ENCODE measurements at regions not wholly inside any gene's neighbourhood (a gene's known extent, or its start where the extent isn't known, plus 50 kb on each side); places are given as distances from the start of the nearest gene placed in this dataset.
A peak's percentile ranks its signal among the peaks of the same experiment; 100 is the strongest.

DNA sequence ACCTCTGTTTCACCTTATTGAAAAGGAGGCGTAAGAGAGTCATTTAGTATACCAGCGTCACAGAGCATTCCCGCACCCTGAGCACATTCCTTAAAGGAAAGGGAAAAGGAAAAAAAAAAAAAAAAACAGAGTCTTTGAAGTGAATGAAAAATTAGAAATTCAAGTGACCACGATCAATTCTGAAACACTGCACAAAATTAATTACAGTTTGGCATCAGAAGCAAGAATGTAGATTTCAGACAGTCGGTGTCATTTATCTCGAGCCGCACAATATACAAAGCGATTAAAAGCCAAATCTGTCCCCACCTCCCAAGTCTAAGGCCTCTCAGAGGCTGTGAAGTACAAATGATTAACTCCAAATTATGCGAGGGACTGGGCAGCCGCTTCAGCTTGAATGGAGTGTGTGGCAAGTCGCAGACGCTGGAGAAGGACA, 173.7 kb upstream of the ZNF507 start:
- Mint-ChIP-seq H3K27ac (ENCODE audit: unreplicated experiment) (no peak overlapping the region), H3K4me1 (ENCODE audit: unreplicated experiment) (peaks cover 23% of the 10 kb centered on the region), H3K9me3 (ENCODE audit: unreplicated experiment) (no peaks in the 10 kb centered on the region), H3K4me3 (ENCODE audit: unreplicated experiment) (no peak overlapping the region), H3K36me3 (ENCODE audit: low read depth, unreplicated experiment) (no peaks in the 10 kb centered on the region), H3K27me3 (ENCODE audit: unreplicated experiment) (no peaks in the 10 kb centered on the region)
- no peak for TF ChIP-seq CTCF (IDR thresholded peaks at IDR 0.05; ENCODE audit: unreplicated experiment)
- DNase-seq (ENCODE audit: low spot score), result no peak

- H3K27ac Mint-ChIP-seq (ENCODE audit: unreplicated experiment), result peak overlapping the region; percentile 32
- H3K4me1 Mint-ChIP-seq (ENCODE audit: unreplicated experiment), result peaks cover 23% of the 10 kb centered on the region
- peaks cover 3% of the 10 kb centered on the region for H3K27me3 Mint-ChIP-seq (ENCODE audit: unreplicated experiment)
- no peak for TF ChIP-seq CTCF (IDR thresholded peaks at IDR 0.05; ENCODE audit: unreplicated experiment)
- no peak for DNase-seq (ENCODE audit: low spot score)
- H3K9me3 Mint-ChIP-seq (ENCODE audit: unreplicated experiment), result no peaks in the 10 kb centered on the region
- H3K36me3 Mint-ChIP-seq (ENCODE audit: low read depth, unreplicated experiment), result no peaks in the 10 kb centered on the region
- no peak overlapping the region for H3K4me3 Mint-ChIP-seq (ENCODE audit: unreplicated experiment)
Measured at GRCh38 chr19:32172566-32173160, 172.7 kb upstream of the ZNF507 start.

- no peaks in the 10 kb centered on the region for H3K36me3 Mint-ChIP-seq (ENCODE audit: low read depth, unreplicated experiment)
- no peak overlapping the region for H3K4me3 Mint-ChIP-seq (ENCODE audit: unreplicated experiment)
- TF ChIP-seq CTCF (IDR thresholded peaks at IDR 0.05; ENCODE audit: unreplicated experiment), result no peak
- peaks cover 3% of the 10 kb centered on the region for H3K27me3 Mint-ChIP-seq (ENCODE audit: unreplicated experiment)
- no peaks in the 10 kb centered on the region for H3K9me3 Mint-ChIP-seq (ENCODE audit: unreplicated experiment)
- H3K4me1 Mint-ChIP-seq (ENCODE audit: unreplicated experiment), result peaks cover 19% of the 10 kb centered on the region
- no peak overlapping the region for H3K27ac Mint-ChIP-seq (ENCODE audit: unreplicated experiment)
- no peak for DNase-seq (ENCODE audit: low spot score)
Measured at GRCh38 chr19:32173836-32174235, 171.6 kb upstream of the ZNF507 start.

- H3K36me3 Mint-ChIP-seq (ENCODE audit: low read depth, unreplicated experiment), result no peaks in the 10 kb centered on the region
- peaks cover 3% of the 10 kb centered on the region for H3K27me3 Mint-ChIP-seq (ENCODE audit: unreplicated experiment)
- H3K4me1 Mint-ChIP-seq (ENCODE audit: unreplicated experiment), result peaks cover 19% of the 10 kb centered on the region
- no peaks in the 10 kb centered on the region for H3K9me3 Mint-ChIP-seq (ENCODE audit: unreplicated experiment)
- DNase-seq (ENCODE audit: low spot score), result no peak
- TF ChIP-seq CTCF (IDR thresholded peaks at IDR 0.05; ENCODE audit: unreplicated experiment), result no peak
- H3K27ac Mint-ChIP-seq (ENCODE audit: unreplicated experiment), result no peak overlapping the region
- H3K4me3 Mint-ChIP-seq (ENCODE audit: unreplicated experiment), result no peak overlapping the region
Measured at GRCh38 chr19:32174386-32175113, 170.9 kb upstream of the ZNF507 start.

DNA sequence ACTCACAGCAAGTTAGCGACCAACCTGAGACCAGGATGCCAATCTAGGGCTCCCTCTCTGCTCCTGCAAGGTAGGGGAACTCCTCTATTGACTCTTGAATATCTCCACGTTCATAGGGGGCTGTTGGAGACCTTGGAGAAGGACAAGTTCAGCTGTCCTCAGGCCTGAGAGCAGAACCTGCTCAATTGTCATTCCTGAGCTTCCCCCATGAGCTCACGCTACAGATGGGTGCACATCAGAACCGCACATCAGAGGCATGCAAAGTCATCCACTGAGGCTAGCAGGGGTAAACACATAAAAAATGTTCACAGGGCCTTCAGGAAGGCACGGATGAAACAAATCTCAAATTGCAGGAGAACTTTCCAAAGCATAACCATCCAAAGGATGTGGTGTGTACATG, 168.8 kb upstream of the ZNF507 start:
- Mint-ChIP-seq H3K4me3 (ENCODE audit: unreplicated experiment) (no peak overlapping the region), H3K27me3 (ENCODE audit: unreplicated experiment) (peaks cover 3% of the 10 kb centered on the region), H3K36me3 (ENCODE audit: low read depth, unreplicated experiment) (no peaks in the 10 kb centered on the region), H3K27ac (ENCODE audit: unreplicated experiment) (no peak overlapping the region), H3K4me1 (ENCODE audit: unreplicated experiment) (peaks cover 14% of the 10 kb centered on the region), H3K9me3 (ENCODE audit: unreplicated experiment) (no peaks in the 10 kb centered on the region)
- TF ChIP-seq CTCF (IDR thresholded peaks at IDR 0.05; ENCODE audit: unreplicated experiment), result no peak
- no peak for DNase-seq (ENCODE audit: low spot score)

All from endothelial cell (in vitro differentiated cells).